ENCODE measurements at regions not wholly inside any gene's neighbourhood (a gene's known extent, or its start where the extent isn't known, plus 50 kb on each side); places are given as distances from the start of the nearest gene placed in this dataset.

DNA sequence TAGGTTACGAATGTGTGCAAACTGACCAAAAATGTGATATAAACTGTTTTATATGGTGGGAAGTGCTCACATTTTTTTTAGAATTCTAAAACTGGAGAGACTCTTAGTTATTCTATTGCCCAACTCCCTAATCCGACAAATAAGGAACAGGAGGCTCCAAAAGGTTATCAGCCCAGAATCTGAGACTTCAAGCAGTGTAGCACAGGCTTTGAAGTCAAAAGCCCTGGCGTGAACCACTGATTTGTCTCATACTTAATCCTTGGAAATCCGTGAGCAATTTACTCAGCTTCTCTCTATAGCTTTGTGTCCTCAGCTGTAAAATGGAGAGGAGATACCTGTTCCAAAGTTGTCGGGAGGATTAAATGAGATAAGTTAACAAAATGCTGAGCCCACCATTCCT, 368.8 kb upstream of the SASH1 start:
- intact Hi-C loops (cut with micrococcal nuclease): no loop called here
- H3K9me3 Mint-ChIP-seq: peaks cover 3 to 5% of the 10 kb centered on the region in 2 donors
- Histone ChIP-seq H3K36me3 (ENCODE audit: control insufficient read depth, insufficient read depth, low read length) (no peaks in the 10 kb centered on the region), H3K9me3 (ENCODE audit: control insufficient read depth, insufficient read depth, low read length) (no peaks in the 10 kb centered on the region), H3K27me3 (ENCODE audit: control insufficient read depth, insufficient read depth, low read length) (no peaks in the 10 kb centered on the region), H3K4me3 (ENCODE audit: low read length) (no peak overlapping the region), H3K4me1 (ENCODE audit: control insufficient read depth, insufficient read depth, low read length) (no peaks in the 10 kb centered on the region), H3K27ac (ENCODE audit: low read length) (no peak overlapping the region)
- no peak overlapping the region for H3K27ac Mint-ChIP-seq
- H3K27me3 Mint-ChIP-seq (ENCODE audit: low read depth in 2 of 2): no peaks in the 10 kb centered on the region
- 92% methylated on average over 4 of the region's 5 CpGs for WGBS (ENCODE audit: insufficient coverage)
- no peak for DNase-seq
- TF ChIP-seq, protein P1, sequence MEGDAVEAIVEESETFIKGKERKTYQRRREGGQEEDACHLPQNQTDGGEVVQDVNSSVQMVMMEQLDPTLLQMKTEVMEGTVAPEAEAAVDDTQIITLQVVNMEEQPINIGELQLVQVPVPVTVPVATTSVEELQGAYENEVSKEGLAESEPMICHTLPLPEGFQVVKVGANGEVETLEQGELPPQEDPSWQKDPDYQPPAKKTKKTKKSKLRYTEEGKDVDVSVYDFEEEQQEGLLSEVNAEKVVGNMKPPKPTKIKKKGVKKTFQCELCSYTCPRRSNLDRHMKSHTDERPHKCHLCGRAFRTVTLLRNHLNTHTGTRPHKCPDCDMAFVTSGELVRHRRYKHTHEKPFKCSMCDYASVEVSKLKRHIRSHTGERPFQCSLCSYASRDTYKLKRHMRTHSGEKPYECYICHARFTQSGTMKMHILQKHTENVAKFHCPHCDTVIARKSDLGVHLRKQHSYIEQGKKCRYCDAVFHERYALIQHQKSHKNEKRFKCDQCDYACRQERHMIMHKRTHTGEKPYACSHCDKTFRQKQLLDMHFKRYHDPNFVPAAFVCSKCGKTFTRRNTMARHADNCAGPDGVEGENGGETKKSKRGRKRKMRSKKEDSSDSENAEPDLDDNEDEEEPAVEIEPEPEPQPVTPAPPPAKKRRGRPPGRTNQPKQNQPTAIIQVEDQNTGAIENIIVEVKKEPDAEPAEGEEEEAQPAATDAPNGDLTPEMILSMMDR (IDR thresholded peaks at IDR 0.05): no peak
- H3K36me3 Mint-ChIP-seq: no peaks in the 10 kb centered on the region
- no peak overlapping the region for H3K4me3 Mint-ChIP-seq
- ATAC-seq: no peak
- no peaks in the 10 kb centered on the region for H3K4me1 Mint-ChIP-seq

DNA sequence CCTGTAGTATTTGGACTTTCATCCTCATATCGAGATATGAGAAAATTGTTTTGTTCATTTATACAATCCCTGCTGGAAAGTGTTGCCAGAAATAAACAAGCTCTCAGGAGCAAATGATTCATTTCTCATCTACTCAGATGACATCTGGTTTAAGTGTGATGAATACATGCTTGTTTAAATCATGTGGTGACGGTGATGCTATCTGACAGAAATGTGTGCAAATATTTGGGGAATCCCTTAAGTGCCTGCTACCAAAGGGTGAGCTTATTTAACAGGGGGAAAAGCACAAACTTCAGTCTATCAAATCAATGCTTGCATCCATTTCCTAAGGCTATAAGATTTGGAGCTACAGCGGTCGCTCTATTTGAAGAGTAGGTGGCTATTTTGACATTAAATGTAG, 368.3 kb upstream of the SASH1 start:
- Mint-ChIP-seq H3K4me1 (no peaks in the 10 kb centered on the region), H3K27me3 (ENCODE audit: low read depth in 2 of 2) (no peaks in the 10 kb centered on the region), H3K36me3 (no peaks in the 10 kb centered on the region), H3K4me3 (no peak overlapping the region), H3K27ac (no peak overlapping the region), H3K9me3 (peaks cover 3 to 5% of the 10 kb centered on the region in 2 donors)
- TF ChIP-seq, protein P1 (IDR thresholded peaks at IDR 0.05): no peak
- no peaks in the 10 kb centered on the region for H3K4me1 ChIP-seq (ENCODE audit: control insufficient read depth, insufficient read depth, low read length)
- no peaks in the 10 kb centered on the region for H3K27me3 ChIP-seq (ENCODE audit: control insufficient read depth, insufficient read depth, low read length)
- H3K9me3 ChIP-seq (ENCODE audit: control insufficient read depth, insufficient read depth, low read length): no peaks in the 10 kb centered on the region
- H3K36me3 ChIP-seq (ENCODE audit: control insufficient read depth, insufficient read depth, low read length): no peaks in the 10 kb centered on the region
- intact Hi-C loops (cut with micrococcal nuclease): no loop called here
- DNase-seq (no peak), ATAC-seq (no peak)
- no peak overlapping the region for H3K27ac ChIP-seq (ENCODE audit: low read length)
- whole genome bisulfite sequencing (ENCODE audit: insufficient coverage): 94% methylated on average over 3 of the region's 4 CpGs
- H3K4me3 ChIP-seq (ENCODE audit: low read length): no peak overlapping the region

DNA sequence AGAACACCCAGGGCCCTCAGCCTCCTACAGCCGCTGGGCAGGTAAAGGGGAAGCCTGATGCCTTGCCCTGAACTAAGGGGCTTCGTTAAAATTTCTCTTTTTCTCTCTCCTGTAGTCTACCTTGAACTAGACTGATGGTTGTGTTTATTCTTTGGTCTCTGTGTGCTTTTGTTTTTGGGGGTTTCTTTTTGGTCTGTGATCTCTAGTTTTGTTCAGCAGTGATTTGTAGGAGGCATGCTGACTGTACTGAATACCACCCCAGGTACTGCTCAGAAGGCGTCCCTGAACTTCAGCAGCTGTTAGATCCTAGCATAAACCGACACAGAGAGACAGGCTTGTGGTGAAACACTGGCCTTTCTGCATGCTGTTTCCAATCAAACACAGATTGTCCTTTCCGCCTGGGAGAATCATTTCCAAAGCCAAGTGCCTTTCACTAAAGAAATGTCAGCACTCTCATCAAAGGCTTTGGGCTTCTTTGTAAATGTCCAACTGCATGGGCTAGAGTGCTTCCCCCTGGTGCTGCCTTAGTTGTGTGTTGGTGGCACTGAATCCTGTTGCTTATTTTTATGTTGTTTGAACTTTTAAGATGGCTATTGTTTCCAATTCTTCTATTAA, 364.7 kb upstream of the SASH1 start:
- H3K27ac Mint-ChIP-seq: no peak overlapping the region
- DNase-seq (no peak), ATAC-seq (no peak)
- intact Hi-C loops (cut with micrococcal nuclease): no loop called here
- H3K4me1 ChIP-seq (ENCODE audit: control insufficient read depth, insufficient read depth, low read length): no peaks in the 10 kb centered on the region
- 82% methylated on average over 5 of the region's 5 CpGs for WGBS (ENCODE audit: insufficient coverage)
- no peak overlapping the region for H3K4me3 ChIP-seq (ENCODE audit: low read length)
- H3K36me3 Mint-ChIP-seq: no peaks in the 10 kb centered on the region
- no peaks in the 10 kb centered on the region for H3K27me3 ChIP-seq (ENCODE audit: control insufficient read depth, insufficient read depth, low read length)
- no peaks in the 10 kb centered on the region for H3K4me1 Mint-ChIP-seq
- peaks cover 8% of the 10 kb centered on the region in 2 donors for H3K9me3 Mint-ChIP-seq
- H3K36me3 ChIP-seq (ENCODE audit: control insufficient read depth, insufficient read depth, low read length): no peaks in the 10 kb centered on the region
- no peaks in the 10 kb centered on the region for H3K9me3 ChIP-seq (ENCODE audit: control insufficient read depth, insufficient read depth, low read length)
- H3K27ac ChIP-seq (ENCODE audit: low read length): no peak overlapping the region
- no peaks in the 10 kb centered on the region for H3K27me3 Mint-ChIP-seq (ENCODE audit: low read depth in 2 of 2)
- H3K4me3 Mint-ChIP-seq: no peak overlapping the region
- TF ChIP-seq, protein P1 (IDR thresholded peaks at IDR 0.05): no peak

DNA sequence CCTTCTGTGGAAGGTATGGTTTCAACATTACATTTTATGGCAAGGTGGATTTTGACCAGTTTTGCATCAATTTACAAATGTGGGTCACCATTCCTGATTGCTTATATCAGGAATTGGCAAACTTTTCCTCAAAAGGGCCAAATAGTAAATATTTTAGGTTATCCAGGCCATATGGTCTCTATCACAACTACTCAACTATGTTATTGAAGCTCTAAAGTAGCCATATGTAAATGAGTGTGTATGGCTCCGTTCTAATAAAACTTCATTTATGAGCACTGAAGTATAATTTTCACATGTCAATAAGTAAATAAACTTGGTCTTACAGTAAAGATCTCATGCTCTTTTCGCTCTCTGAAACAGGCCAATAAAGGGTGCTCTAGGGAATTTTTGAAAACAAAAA, 362.7 kb upstream of the SASH1 start:
- Histone ChIP-seq H3K36me3 (ENCODE audit: control insufficient read depth, insufficient read depth, low read length) (no peaks in the 10 kb centered on the region), H3K4me1 (ENCODE audit: control insufficient read depth, insufficient read depth, low read length) (no peaks in the 10 kb centered on the region), H3K9me3 (ENCODE audit: control insufficient read depth, insufficient read depth, low read length) (no peaks in the 10 kb centered on the region), H3K27ac (ENCODE audit: low read length) (no peak overlapping the region), H3K27me3 (ENCODE audit: control insufficient read depth, insufficient read depth, low read length) (no peaks in the 10 kb centered on the region), H3K4me3 (ENCODE audit: low read length) (no peak overlapping the region)
- ATAC-seq: no peak
- no peak for DNase-seq
- H3K27ac Mint-ChIP-seq: no peak overlapping the region
- no peaks in the 10 kb centered on the region for H3K27me3 Mint-ChIP-seq (ENCODE audit: low read depth in 2 of 2)
- H3K9me3 Mint-ChIP-seq: peaks cover 8 to 9% of the 10 kb centered on the region in 2 donors
- no peaks in the 10 kb centered on the region for H3K4me1 Mint-ChIP-seq
- intact Hi-C loops (cut with micrococcal nuclease): no loop called here
- TF ChIP-seq, protein P1 (IDR thresholded peaks at IDR 0.05): no peak
- H3K36me3 Mint-ChIP-seq: no peaks in the 10 kb centered on the region
- WGBS (ENCODE audit: insufficient coverage): 86% methylated on average over 1 of the region's 2 CpGs
- H3K4me3 Mint-ChIP-seq: no peak overlapping the region
